ENCODE measurements at regions not wholly inside any gene's neighbourhood (a gene's known extent, or its start where the extent isn't known, plus 50 kb on each side); places are given as distances from the start of the nearest gene placed in this dataset.

- CTCF ChIA-PET: no interaction called here
- Histone ChIP-seq H3K9ac (ENCODE audit: low read depth, low read length) (no peak overlapping the region), H3K27ac (ENCODE audit: insufficient read depth, low read length) (no peak overlapping the region), H3K4ac (ENCODE audit: low read depth, low read length) (no peak overlapping the region), H3K9me1 (ENCODE audit: insufficient read depth, low read length) (no peaks in the 10 kb centered on the region), H4K91ac (ENCODE audit: insufficient read depth, low read depth, low read length) (no peak overlapping the region), H2BK5ac (ENCODE audit: low read depth, low read length, poor library complexity, severe bottlenecking) (no peak overlapping the region), H3K23ac (ENCODE audit: low read depth, low read length) (no peak overlapping the region), H3K27me3 (ENCODE audit: control insufficient read depth, insufficient read depth, low read length) (no peaks in the 10 kb centered on the region), H4K20me1 (ENCODE audit: insufficient read depth, low read length) (no peaks in the 10 kb centered on the region), H3K4me2 (ENCODE audit: low read depth, low read length) (no peak overlapping the region), H3K18ac (ENCODE audit: low read depth, low read length) (no peak overlapping the region), H3K36me3 (ENCODE audit: control insufficient read depth, insufficient read depth, low read length) (no peaks in the 10 kb centered on the region), H3K4me1 (ENCODE audit: control insufficient read depth, insufficient read depth, low read length) (no peaks in the 10 kb centered on the region), H2AK5ac (ENCODE audit: low read depth, low read length) (no peak overlapping the region), H2AK9ac (replicated peaks; ENCODE audit: low read depth, low read length, poor library complexity) (no peak overlapping the region), H4K8ac (ENCODE audit: low read depth in 2 of 2, low read length in 2 of 2) (no peak overlapping the region), H2BK20ac (ENCODE audit: low read depth, low read length) (no peak overlapping the region), H2BK120ac (ENCODE audit: low read depth, low read length) (no peak overlapping the region), H3K56ac (ENCODE audit: extremely low read depth, insufficient read depth, low read length) (no peak overlapping the region), H3K14ac (replicated peaks; ENCODE audit: low read depth, low read length) (no peak overlapping the region), H4K5ac (ENCODE audit: low read depth, low read length) (no peak overlapping the region), H2AFZ (replicated peaks; ENCODE audit: low read length, poor library complexity) (no peak overlapping the region), H3K79me1 (ENCODE audit: low read depth in 1 of 2, low read length in 2 of 2) (no peaks in the 10 kb centered on the region), H2BK15ac (ENCODE audit: low read depth, low read length) (no peak overlapping the region), H3K4me3 (ENCODE audit: insufficient read depth, low read depth, low read length) (no peak overlapping the region), H3K9me3 (ENCODE audit: control insufficient read depth, insufficient read depth, low read length) (peaks cover 3% of the 10 kb centered on the region)
- no CpG with 5 or more reads among the region's 2 CpGs for WGBS, 2 experiments (ENCODE audit: extremely low coverage in 2 of 2, insufficient read length in 1 of 2)
- TF ChIP-seq RCOR1 (IDR thresholded peaks at IDR 0.05; ENCODE audit: insufficient replicate concordance, low read length) (no peak), RFX5 (IDR thresholded peaks at IDR 0.05; ENCODE audit: low read depth, low read length) (no peak), MAZ (IDR thresholded peaks at IDR 0.05; ENCODE audit: borderline replicate concordance, low read depth, low read length) (no peak), USF2 (IDR thresholded peaks at IDR 0.05; ENCODE audit: low read depth, low read length) (no peak), CHD1 (IDR thresholded peaks at IDR 0.05; ENCODE audit: low read depth, low read length) (no peak), NFE2L2 (IDR thresholded peaks at IDR 0.05; ENCODE audit: low read depth, low read length) (no peak), MAFK (IDR thresholded peaks at IDR 0.05; ENCODE audit: low read depth, low read length) (no peak)
- dilution Hi-C loops (cut with HindIII; ENCODE audit: low sequenced_read_pairs, unreplicated experiment): no loop called here
- intact Hi-C loops (cut with micrococcal nuclease): no loop called here
- ATAC-seq (ENCODE audit: low read depth): no peak
- POLR2A ChIA-PET (ENCODE audit: unreplicated experiment): no interaction called here
- in situ Hi-C loops (cut with MboI; ENCODE audit: low sequenced_read_pairs): no loop called here
- DNase-seq: no peak
- no TSS peak for BruUV-seq (replicated peaks)
Measured at GRCh38 chr5:51652980-51653379, 269.7 kb downstream of the ISL1 start.
